Body of pancreas (tissue), 4 donors: ENCODE measurements at regions not wholly inside any gene's neighbourhood (a gene's known extent, or its start where the extent isn't known, plus 50 kb on each side); places are given as distances from the start of the nearest gene placed in this dataset.
"Not testable (repeated sequence)": the region's sequence is repeated elsewhere in the genome, so short reads cannot be mapped to it uniquely, and the experiment has no call there.

ENCODE experiments used
- POLR2A ChIP-seq, 3 donors: fragments of 450-650 bp; IDR thresholded peaks; one replicate each; pipeline ENCODE4 v1.6.1; 2016; ENCODE audit warnings: antibody characterized with exemption in 3 of 3, mild to moderate bottlenecking in 2 of 3
- TF ChIP-seq, protein P1 (sequence below), 7 experiments: fragments of 450-650 bp in 4 of 7; fragments of 200-600 bp in 3 of 7; sonication (generic) in 3 of 7; IDR thresholded peaks; one replicate each; pipeline ENCODE4 v1.5.1; 2016 to 2019; ENCODE audit warnings: antibody characterized with exemption in 7 of 7

DNA sequence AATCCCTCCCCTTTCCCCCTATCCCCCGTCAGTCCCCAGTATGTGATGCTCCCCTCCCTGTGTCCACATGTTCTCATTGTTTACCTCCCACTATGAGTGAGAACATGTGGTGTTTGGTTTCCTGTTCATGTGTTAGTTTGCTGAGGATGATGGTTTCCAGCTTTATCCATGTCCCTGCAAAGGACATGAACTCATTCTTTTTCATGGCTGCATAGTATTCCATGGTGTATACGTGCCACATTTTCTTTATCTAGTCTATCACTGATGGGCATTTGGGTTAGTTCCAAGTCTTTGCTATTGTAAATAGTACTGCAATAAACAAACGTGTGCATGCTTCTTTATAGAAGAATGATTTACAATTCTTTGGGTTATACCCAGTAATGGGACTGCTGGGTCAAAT is 165.6 kb upstream of the TENM4 start:
- TF ChIP-seq, protein P1, sequence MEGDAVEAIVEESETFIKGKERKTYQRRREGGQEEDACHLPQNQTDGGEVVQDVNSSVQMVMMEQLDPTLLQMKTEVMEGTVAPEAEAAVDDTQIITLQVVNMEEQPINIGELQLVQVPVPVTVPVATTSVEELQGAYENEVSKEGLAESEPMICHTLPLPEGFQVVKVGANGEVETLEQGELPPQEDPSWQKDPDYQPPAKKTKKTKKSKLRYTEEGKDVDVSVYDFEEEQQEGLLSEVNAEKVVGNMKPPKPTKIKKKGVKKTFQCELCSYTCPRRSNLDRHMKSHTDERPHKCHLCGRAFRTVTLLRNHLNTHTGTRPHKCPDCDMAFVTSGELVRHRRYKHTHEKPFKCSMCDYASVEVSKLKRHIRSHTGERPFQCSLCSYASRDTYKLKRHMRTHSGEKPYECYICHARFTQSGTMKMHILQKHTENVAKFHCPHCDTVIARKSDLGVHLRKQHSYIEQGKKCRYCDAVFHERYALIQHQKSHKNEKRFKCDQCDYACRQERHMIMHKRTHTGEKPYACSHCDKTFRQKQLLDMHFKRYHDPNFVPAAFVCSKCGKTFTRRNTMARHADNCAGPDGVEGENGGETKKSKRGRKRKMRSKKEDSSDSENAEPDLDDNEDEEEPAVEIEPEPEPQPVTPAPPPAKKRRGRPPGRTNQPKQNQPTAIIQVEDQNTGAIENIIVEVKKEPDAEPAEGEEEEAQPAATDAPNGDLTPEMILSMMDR (IDR thresholded peaks at IDR 0.05): not testable (repeated sequence)
- not testable (repeated sequence) for TF ChIP-seq POLR2A (IDR thresholded peaks at IDR 0.05)
